NAMALWA (cell line): ENCODE measurements at regions not wholly inside any gene's neighbourhood (a gene's known extent, or its start where the extent isn't known, plus 50 kb on each side); places are given as distances from the start of the nearest gene placed in this dataset.
A peak's percentile ranks its signal among the peaks of the same experiment; 100 is the strongest.

Experiments
- DNase-seq: peaks from one replicate; pipeline ENCODE4 v3.0.0-alpha.2; 2015; ENCODE audit warnings: low spot score

GRCh38 chr6:105764315-105764714, 321.8 kb upstream of the PRDM1 start:
- no peak for DNase-seq

- no peak for DNase-seq
Observed at GRCh38 chr6:105763866-105764265, 322.3 kb upstream of the PRDM1 start.

- DNase-seq = no peak
Observed at GRCh38 chr6:105760746-105761145, 325.4 kb upstream of the PRDM1 start.

- no peak for DNase-seq
Observed at GRCh38 chr6:105759946-105760345, 326.2 kb upstream of the PRDM1 start.

GRCh38 chr6:105759015-105759414, 327.1 kb upstream of the PRDM1 start:
- no peak for DNase-seq

- peak; percentile 11 for DNase-seq
Observed at GRCh38 chr6:105757512-105758200, 328.5 kb upstream of the PRDM1 start.

GRCh38 chr6:105755885-105756284, 330.3 kb upstream of the PRDM1 start:
- no peak for DNase-seq

- DNase-seq = no peak
Observed at GRCh38 chr6:105753620-105754211, 332.4 kb upstream of the PRDM1 start.

- DNase-seq = no peak
Observed at GRCh38 chr6:105753207-105753606, 332.9 kb upstream of the PRDM1 start.

GRCh38 chr6:105750089-105750488, 336.0 kb upstream of the PRDM1 start:
- DNase-seq = no peak

GRCh38 chr6:105748737-105749161, 337.4 kb upstream of the PRDM1 start:
- DNase-seq = no peak

- DNase-seq = no peak
Observed at GRCh38 chr6:105747823-105748405, 338.2 kb upstream of the PRDM1 start.

- DNase-seq = no peak
Observed at GRCh38 chr6:105746509-105746908, 339.6 kb upstream of the PRDM1 start.

- DNase-seq = no peak
Observed at GRCh38 chr6:105746130-105746505, 340.0 kb upstream of the PRDM1 start.

GRCh38 chr6:105745464-105746129, 340.5 kb upstream of the PRDM1 start:
- no peak for DNase-seq

GRCh38 chr6:105744815-105745214, 341.3 kb upstream of the PRDM1 start:
- no peak for DNase-seq

- peak; percentile 16 for DNase-seq
Observed at GRCh38 chr6:105740946-105741645, 338.2 kb upstream of the PREP start.

GRCh38 chr6:105739764-105740163, 336.9 kb upstream of the PREP start:
- no peak for DNase-seq

GRCh38 chr6:105733556-105734162, 330.8 kb upstream of the PREP start:
- peak; percentile 58 for DNase-seq

GRCh38 chr6:105728995-105729394, 326.1 kb upstream of the PREP start:
- DNase-seq = no peak

GRCh38 chr6:105726902-105727655, 324.2 kb upstream of the PREP start:
- no peak for DNase-seq
